ENCODE measurements at regions not wholly inside any gene's neighbourhood (a gene's known extent, or its start where the extent isn't known, plus 50 kb on each side); places are given as distances from the start of the nearest gene placed in this dataset.
"Not testable (repeated sequence)": the region's sequence is repeated elsewhere in the genome, so short reads cannot be mapped to it uniquely, and the experiment has no call there.

GRCh38 chr14:99009871-99010270, 262.1 kb downstream of the BCL11B start:
- no peak for DNase-seq

- no peak for DNase-seq
These were observed 260.6 kb downstream of the BCL11B start for GRCh38 chr14:99011385-99011784.

GRCh38 chr14:99012703-99013102, 259.3 kb downstream of the BCL11B start:
- no peak for DNase-seq

- DNase-seq = no peak
These were observed 256.2 kb downstream of the BCL11B start for GRCh38 chr14:99015833-99016232.

- DNase-seq = no peak
These were observed 248.6 kb downstream of the BCL11B start for GRCh38 chr14:99023371-99023770.

GRCh38 chr14:99024926-99025325, 247.1 kb downstream of the BCL11B start:
- no peak for DNase-seq

GRCh38 chr14:99025418-99025817, 246.6 kb downstream of the BCL11B start:
- no peak for DNase-seq

- no peak for DNase-seq
These were observed 245.5 kb downstream of the BCL11B start for GRCh38 chr14:99026471-99026870.

GRCh38 chr14:99028041-99028440, 244.0 kb downstream of the BCL11B start:
- no peak for DNase-seq

GRCh38 chr14:99028521-99028920, 243.5 kb downstream of the BCL11B start:
- DNase-seq = no peak

GRCh38 chr14:99029145-99029915, 242.7 kb downstream of the BCL11B start:
- no peak for DNase-seq

- no peak for DNase-seq
These were observed 242.1 kb downstream of the BCL11B start for GRCh38 chr14:99029916-99030305.

GRCh38 chr14:99030454-99030853, 241.5 kb downstream of the BCL11B start:
- DNase-seq = no peak

- DNase-seq = no peak
These were observed 239.2 kb downstream of the BCL11B start for GRCh38 chr14:99032759-99033158.

- no peak for DNase-seq
These were observed 238.0 kb downstream of the BCL11B start for GRCh38 chr14:99033951-99034350.

- DNase-seq = no peak
These were observed 237.3 kb downstream of the BCL11B start for GRCh38 chr14:99034711-99035171.

GRCh38 chr14:99035268-99035667, 236.7 kb downstream of the BCL11B start:
- DNase-seq = no peak

- no peak for DNase-seq
These were observed 236.0 kb downstream of the BCL11B start for GRCh38 chr14:99035712-99036610.

GRCh38 chr14:99036611-99037293, 235.2 kb downstream of the BCL11B start:
- DNase-seq = peak; percentile 82

GRCh38 chr14:99037326-99037725, 234.7 kb downstream of the BCL11B start:
- not testable (repeated sequence) for DNase-seq

GRCh38 chr14:99037777-99038430, 234.1 kb downstream of the BCL11B start:
- no peak for DNase-seq

- DNase-seq = no peak
These were observed 233.6 kb downstream of the BCL11B start for GRCh38 chr14:99038431-99038820.
